ENCODE measurements at regions not wholly inside any gene's neighbourhood (a gene's known extent, or its start where the extent isn't known, plus 50 kb on each side); places are given as distances from the start of the nearest gene placed in this dataset.

DNA sequence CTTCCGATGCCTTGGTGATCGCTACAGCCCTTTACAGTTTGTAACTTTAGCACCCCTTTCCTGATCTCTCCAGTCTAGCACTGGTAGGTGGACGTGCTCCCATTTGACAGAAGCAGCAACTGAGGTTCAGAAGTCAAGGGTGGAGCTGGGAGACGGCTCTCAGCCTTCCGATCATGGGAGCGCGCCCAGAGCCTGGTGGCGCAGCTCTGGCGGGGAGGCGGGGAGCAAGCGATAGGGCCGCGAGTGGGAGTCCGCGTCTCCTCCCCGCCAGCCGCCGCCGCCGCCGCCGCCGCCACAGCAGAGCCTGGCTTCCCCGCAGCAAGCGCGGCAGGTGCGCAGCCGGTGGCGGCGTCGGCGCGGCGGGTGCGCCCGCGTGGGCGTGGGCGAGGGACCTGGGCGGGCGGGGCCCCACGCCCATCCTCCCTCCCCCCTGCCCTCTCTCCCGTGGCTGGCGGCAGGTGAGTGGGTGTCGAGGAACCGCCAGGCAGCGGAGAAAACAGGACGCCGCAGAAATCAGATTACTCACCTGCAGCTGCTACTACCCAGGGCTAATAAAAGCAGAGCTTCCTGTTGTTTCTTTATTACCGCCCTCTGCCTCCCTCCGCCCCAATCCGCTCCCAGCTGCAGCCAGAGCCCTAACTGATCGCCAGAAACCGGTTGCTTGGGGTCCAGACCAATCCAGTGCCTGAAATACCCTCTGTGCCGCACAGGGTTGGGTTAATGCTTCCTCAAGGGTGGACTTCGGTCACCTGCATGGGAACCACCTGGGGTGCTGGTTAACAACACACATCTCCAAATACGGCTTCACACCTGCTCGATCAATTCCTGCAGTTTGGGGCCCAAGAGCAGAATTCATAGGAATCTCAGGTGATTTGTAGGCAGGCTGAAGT is 60.2 kb upstream of the ID3 start:
- no peak for TF ChIP-seq Cebpa-rat (IDR thresholded peaks at IDR 0.05)
- Histone ChIP-seq H3K36me3 (0 out of 22 replicates have a peak, but pooled peaks cover 0 to 3% (median 0%) of the 10 kb centered on the region in 11 experiments), H4K20me1 (no peaks in the 10 kb centered on the region), H3K4me3 (peak overlapping the region; percentile 49 to 68 (median 58)), H3K27me3 (peaks cover 0 to 28% (median 0%) of the 10 kb centered on the region in 11 experiments; a peak in 8 of 22 replicates), H3K4me2 (peak overlapping the region; percentile 76 to 93 (median 85)), H3K9ac (peak overlapping the region; percentile 40 to 78 (median 63); a peak in 19 of 22 replicates), H3K9me3 (replicated peaks in 1 of 11) (peaks cover 0 to 3% (median 0%) of the 10 kb centered on the region in 11 experiments; a peak in 1 of 22 replicates), H3K4me1 (peaks cover 4 to 82% (median 58%) of the 10 kb centered on the region in 10 experiments; a peak in 17 of 20 replicates), H3K27ac (peak overlapping the region in 8 of 11 experiments; percentile 29 to 78 (median 62); a peak in 14 of 22 replicates)

DNA sequence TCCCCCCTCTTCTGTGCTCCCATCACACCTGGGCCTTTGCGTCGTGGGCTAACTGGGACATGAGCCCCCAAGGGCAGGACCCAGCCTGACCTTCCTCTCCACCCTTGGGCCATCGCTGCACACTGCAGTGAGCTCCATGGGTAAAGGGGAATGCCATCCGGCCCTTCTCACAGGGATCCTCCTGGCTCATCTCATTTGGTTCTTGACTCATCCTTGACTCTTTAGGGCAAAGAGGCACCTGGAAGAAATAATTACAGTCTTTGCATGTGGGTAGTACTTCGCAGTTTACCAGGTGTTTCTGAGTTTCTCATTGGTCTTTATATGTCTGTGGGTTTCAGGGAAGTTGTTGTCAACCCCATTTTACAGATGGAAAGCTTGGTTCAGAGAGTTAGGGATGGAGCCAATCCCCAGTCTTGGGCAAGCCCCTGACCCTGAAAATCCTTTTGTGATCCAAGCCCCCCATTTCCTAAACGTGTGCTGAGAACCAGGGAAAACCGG is 59.3 kb upstream of the ID3 start:
- Histone ChIP-seq H3K4me3 (peak overlapping the region in 9 of 10 experiments; percentile 49 to 68 (median 58); a peak in 12 of 20 replicates), H3K9me3 (replicated peaks in 1 of 11) (peaks cover 0 to 3% (median 0%) of the 10 kb centered on the region in 11 experiments; a peak in 1 of 22 replicates), H3K4me1 (peaks cover 7 to 82% (median 59%) of the 10 kb centered on the region in 10 experiments; a peak in 19 of 20 replicates), H4K20me1 (no peaks in the 10 kb centered on the region), H3K27me3 (peaks cover 0 to 28% (median 0%) of the 10 kb centered on the region in 11 experiments; a peak in 8 of 22 replicates), H3K4me2 (peak overlapping the region; percentile 76 to 93 (median 85)), H3K36me3 (0 out of 22 replicates have a peak, but pooled peaks cover 0 to 3% (median 0%) of the 10 kb centered on the region in 11 experiments), H3K9ac (peak overlapping the region in 6 of 11 experiments; percentile 48 to 78 (median 72); a peak in 9 of 22 replicates), H3K27ac (peak overlapping the region in 6 of 11 experiments; percentile 46 to 78 (median 72); a peak in 11 of 22 replicates)
- TF ChIP-seq Cebpa-rat (IDR thresholded peaks at IDR 0.05) = no peak

DNA sequence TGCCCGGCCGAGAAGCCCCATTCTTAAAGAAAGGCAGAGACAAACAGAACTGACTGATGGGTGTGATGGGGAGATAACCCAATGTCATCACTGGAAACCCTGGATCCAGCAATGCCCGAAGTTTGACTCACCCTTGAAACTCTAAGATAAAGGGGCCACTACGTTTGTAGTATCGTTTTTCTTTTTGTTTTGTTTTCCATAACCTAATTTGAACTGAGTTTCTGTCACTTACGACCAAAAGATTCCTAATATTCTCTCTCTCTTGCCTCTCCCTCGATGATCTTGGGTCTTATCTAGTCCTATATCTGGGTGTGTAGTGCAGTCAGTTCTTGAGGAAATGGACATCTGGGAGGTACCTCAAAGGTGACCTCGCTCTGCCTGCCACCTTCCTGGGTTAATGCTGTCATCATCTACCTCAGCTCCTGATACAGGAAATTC is 57.8 kb upstream of the ID3 start:
- Histone ChIP-seq H3K9me3 (replicated peaks in 1 of 11) (peaks cover 0 to 3% (median 0%) of the 10 kb centered on the region in 11 experiments; a peak in 1 of 22 replicates), H3K4me2 (peak overlapping the region in 1 of 11 experiments; percentile 78; a peak in 2 of 22 replicates), H4K20me1 (no peaks in the 10 kb centered on the region; a peak in 1 of 22 replicates), H3K9ac (no peak overlapping the region), H3K4me3 (no peak overlapping the region), H3K4me1 (peaks cover 19 to 95% (median 74%) of the 10 kb centered on the region in 10 experiments), H3K36me3 (0 out of 22 replicates have a peak, but pooled peaks cover 0 to 3% (median 0%) of the 10 kb centered on the region in 11 experiments), H3K27ac (peak overlapping the region in 2 of 11 experiments; percentile 16 to 27; a peak in 2 of 22 replicates), H3K27me3 (peaks cover 0 to 28% (median 0%) of the 10 kb centered on the region in 11 experiments; a peak in 8 of 22 replicates)
- no peak for TF ChIP-seq Cebpa-rat (IDR thresholded peaks at IDR 0.05)

DNA sequence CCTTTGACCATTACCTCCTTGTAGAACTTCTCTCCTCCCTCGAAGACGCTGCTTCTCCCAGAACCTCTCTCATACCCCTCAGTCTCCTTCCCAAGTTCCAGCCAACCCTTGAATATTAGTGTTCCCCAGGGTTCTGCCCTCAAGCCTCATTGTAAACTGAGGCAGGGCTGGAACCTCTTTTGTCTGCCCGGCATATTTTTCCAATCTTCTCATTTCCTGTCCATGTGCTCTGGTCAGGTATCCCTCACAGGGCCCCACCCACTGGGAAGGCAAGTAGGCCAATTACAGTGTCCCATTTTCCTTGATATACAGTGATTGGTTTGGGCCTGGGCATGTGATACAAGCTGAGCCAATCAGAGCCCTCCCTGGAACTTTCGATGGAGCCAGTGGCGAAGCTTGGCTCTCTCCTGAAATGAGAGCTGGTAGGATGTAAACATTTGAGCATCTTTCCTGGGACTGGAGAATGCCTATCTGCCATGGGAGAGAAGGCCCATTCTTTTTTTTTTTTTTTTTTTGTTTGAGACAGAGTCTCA is 57.1 kb upstream of the ID3 start:
- H3K4me2 ChIP-seq = peak overlapping the region in 5 of 11 experiments; percentile 21 to 99 (median 87); a peak in 8 of 22 replicates
- H3K4me1 ChIP-seq = peaks cover 19 to 98% (median 81%) of the 10 kb centered on the region in 10 experiments
- peaks cover 0 to 3% (median 0%) of the 10 kb centered on the region in 11 experiments; a peak in 1 of 22 replicates for H3K9me3 ChIP-seq (replicated peaks in 1 of 11)
- peak overlapping the region in 3 of 11 experiments; percentile 83 to 89 (median 87); a peak in 5 of 22 replicates for H3K27ac ChIP-seq
- H3K4me3 ChIP-seq = no peak overlapping the region
- peaks cover 0 to 28% (median 0%) of the 10 kb centered on the region in 11 experiments; a peak in 8 of 22 replicates for H3K27me3 ChIP-seq
- no peaks in the 10 kb centered on the region; a peak in 1 of 22 replicates for H4K20me1 ChIP-seq
- TF ChIP-seq Cebpa-rat (IDR thresholded peaks at IDR 0.05) = no peak
- 0 out of 22 replicates have a peak, but pooled peaks cover 0 to 3% (median 0%) of the 10 kb centered on the region in 11 experiments for H3K36me3 ChIP-seq
- H3K9ac ChIP-seq = no peak overlapping the region

DNA sequence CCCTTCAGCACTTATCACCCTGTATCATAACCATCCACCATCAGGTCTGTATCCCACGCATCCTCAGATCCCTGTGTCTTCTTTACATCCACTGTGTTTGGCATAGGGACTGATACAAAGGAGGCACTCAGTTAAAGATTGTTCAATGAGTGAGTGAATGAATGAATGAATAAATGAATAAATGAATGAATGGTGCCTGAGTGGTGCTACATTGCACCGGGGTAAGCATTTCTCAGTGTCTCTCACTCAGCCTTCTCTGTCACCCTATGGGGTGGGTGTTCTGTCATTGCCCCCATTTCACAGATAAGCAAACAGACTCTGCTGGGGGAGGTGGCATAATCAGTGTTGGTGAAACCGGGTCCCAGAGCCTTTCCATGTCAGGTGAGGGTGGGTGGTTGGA is 56.6 kb upstream of the ID3 start:
- peaks cover 19 to 98% (median 83%) of the 10 kb centered on the region in 10 experiments for H3K4me1 ChIP-seq
- no peak for TF ChIP-seq Cebpa-rat (IDR thresholded peaks at IDR 0.05)
- peak overlapping the region in 7 of 11 experiments; percentile 5 to 99 (median 50); a peak in 10 of 22 replicates for H3K4me2 ChIP-seq
- H3K27me3 ChIP-seq = peaks cover 0 to 27% (median 0%) of the 10 kb centered on the region in 11 experiments; a peak in 8 of 22 replicates
- H3K9ac ChIP-seq = peak overlapping the region in 1 of 11 experiments; percentile 7; a peak in 1 of 22 replicates
- H3K4me3 ChIP-seq = no peak overlapping the region
- 0 out of 22 replicates have a peak, but pooled peaks cover 0 to 3% (median 0%) of the 10 kb centered on the region in 11 experiments for H3K36me3 ChIP-seq
- H3K27ac ChIP-seq = peak overlapping the region in 4 of 11 experiments; percentile 46 to 89 (median 85); a peak in 9 of 22 replicates
- peaks cover 0 to 3% (median 0%) of the 10 kb centered on the region in 11 experiments; a peak in 1 of 22 replicates for H3K9me3 ChIP-seq (replicated peaks in 1 of 11)
- H4K20me1 ChIP-seq = no peaks in the 10 kb centered on the region; a peak in 1 of 22 replicates

DNA sequence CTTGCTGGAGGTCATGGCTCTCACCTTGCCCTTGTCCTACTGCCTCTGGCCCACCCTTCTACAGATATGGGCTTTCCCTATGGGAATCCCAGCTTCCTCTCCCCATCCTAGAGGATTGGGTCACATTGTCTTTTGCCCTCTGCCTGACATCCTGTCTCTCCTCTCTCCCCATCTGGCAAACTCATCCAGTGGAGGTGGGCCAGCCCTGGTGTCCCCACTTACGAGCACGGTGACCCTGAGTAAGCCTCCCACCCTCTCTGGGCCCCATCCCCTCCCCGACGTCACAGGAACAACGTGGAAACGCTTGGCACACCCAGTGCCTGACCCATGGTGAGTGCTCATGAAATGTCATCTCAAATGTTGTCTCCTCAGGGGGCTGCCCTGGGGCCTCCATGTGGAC is 56.1 kb upstream of the ID3 start:
- H3K4me3 ChIP-seq = no peak overlapping the region
- H3K27ac ChIP-seq = peak overlapping the region in 4 of 11 experiments; percentile 46 to 89 (median 85); a peak in 9 of 22 replicates
- H3K27me3 ChIP-seq = peaks cover 0 to 23% (median 0%) of the 10 kb centered on the region in 11 experiments; a peak in 8 of 22 replicates
- peaks cover 0 to 3% (median 0%) of the 10 kb centered on the region in 11 experiments; a peak in 1 of 22 replicates for H3K9me3 ChIP-seq (replicated peaks in 1 of 11)
- peak overlapping the region in 8 of 11 experiments; percentile 5 to 99 (median 36); a peak in 12 of 22 replicates for H3K4me2 ChIP-seq
- no peak for TF ChIP-seq Cebpa-rat (IDR thresholded peaks at IDR 0.05)
- H4K20me1 ChIP-seq = no peaks in the 10 kb centered on the region; a peak in 1 of 22 replicates
- H3K9ac ChIP-seq = peak overlapping the region in 2 of 11 experiments; percentile 7 to 23; a peak in 1 of 22 replicates
- H3K36me3 ChIP-seq = 0 out of 22 replicates have a peak, but pooled peaks cover 0 to 3% (median 0%) of the 10 kb centered on the region in 11 experiments
- peaks cover 19 to 98% (median 83%) of the 10 kb centered on the region in 10 experiments for H3K4me1 ChIP-seq

DNA sequence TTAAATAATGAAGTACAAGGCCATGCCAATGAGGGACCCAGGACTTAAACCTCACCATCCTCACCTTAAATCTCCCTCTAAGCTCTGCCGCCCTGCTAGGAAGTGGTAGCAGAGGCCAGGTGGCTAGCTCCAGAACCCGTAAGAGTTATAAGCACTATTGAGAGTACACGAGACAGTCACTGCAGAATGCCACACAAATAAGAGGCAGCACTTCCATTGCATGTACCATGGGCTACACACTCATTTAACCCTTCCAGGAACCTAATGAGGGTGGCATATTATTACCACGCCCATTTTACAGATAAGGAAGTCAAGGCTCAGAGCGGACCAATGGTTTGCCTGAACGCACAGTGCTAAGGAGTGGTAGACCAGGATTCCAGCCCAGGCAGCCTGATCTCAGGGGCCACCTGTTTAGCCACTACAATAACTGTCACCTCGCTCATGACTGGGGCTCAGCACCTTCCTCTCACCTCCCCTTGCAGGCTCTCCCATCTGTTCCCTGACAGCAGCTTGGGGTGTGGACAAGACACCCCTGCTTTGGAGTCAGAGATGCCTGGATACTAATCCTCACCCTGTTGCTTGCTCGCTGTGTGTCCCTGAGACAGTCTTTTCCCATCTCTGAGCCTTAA is 54.8 kb upstream of the ID3 start:
- TF ChIP-seq Cebpa-rat (IDR thresholded peaks at IDR 0.05) = no peak
- H3K9me3 ChIP-seq (replicated peaks in 1 of 11) = peaks cover 0 to 3% (median 0%) of the 10 kb centered on the region in 11 experiments; a peak in 1 of 22 replicates
- H4K20me1 ChIP-seq = no peaks in the 10 kb centered on the region; a peak in 1 of 22 replicates
- no peak overlapping the region for H3K4me3 ChIP-seq
- peaks cover 0 to 10% (median 0%) of the 10 kb centered on the region in 11 experiments; a peak in 8 of 22 replicates for H3K27me3 ChIP-seq
- peak overlapping the region in 5 of 11 experiments; percentile 51 to 79 (median 74); a peak in 8 of 22 replicates for H3K9ac ChIP-seq
- peak overlapping the region in 8 of 11 experiments; percentile 65 to 89 (median 78); a peak in 15 of 22 replicates for H3K27ac ChIP-seq
- H3K36me3 ChIP-seq = 0 out of 22 replicates have a peak, but pooled peaks cover 0 to 3% (median 0%) of the 10 kb centered on the region in 11 experiments
- peak overlapping the region in 8 of 11 experiments; percentile 77 to 99 (median 86); a peak in 11 of 22 replicates for H3K4me2 ChIP-seq
- peaks cover 14 to 99% (median 83%) of the 10 kb centered on the region in 10 experiments for H3K4me1 ChIP-seq
